Motor neuron (in vitro differentiated cells): ENCODE measurements at regions not wholly inside any gene's neighbourhood (a gene's known extent, or its start where the extent isn't known, plus 50 kb on each side); places are given as distances from the start of the nearest gene placed in this dataset.
A peak's percentile ranks its signal among the peaks of the same experiment; 100 is the strongest.

ENCODE experiments used
- ATAC-seq, 8 experiments: fragments of 200-7000 bp; cut with Tn5 transposase; replicated peaks in 6 of 8; 2 replicates each; pipeline ENCODE4 v1.8.0; 2021; ENCODE audit warnings: mild to moderate bottlenecking in 8 of 8, moderate library complexity in 8 of 8
- H3K27ac ChIP-seq, 2 donors: fragments of 250-450 bp; sonication (Bioruptor Pico); 2 replicates each; pipeline ENCODE4 v1.9.0; 2021; ENCODE audit warnings: antibody characterized with exemption in 2 of 2, mild to moderate bottlenecking in 2 of 2, moderate library complexity in 1 of 2
- H3K4me1 ChIP-seq, 2 donors: fragments of 250-450 bp; sonication (Bioruptor Pico); replicated peaks in 1 of 2; 2 replicates each; pipeline ENCODE4 v1.6.1; 2021; ENCODE audit warnings: antibody characterized with exemption in 2 of 2, mild to moderate bottlenecking in 2 of 2, moderate library complexity in 1 of 2
- H3K4me3 ChIP-seq, 5 donors: fragments of 250-450 bp; sonication (Bioruptor Pico); 2 replicates each; pipeline ENCODE4 v1.9.0; 2021; ENCODE audit warnings: antibody characterized with exemption in 5 of 5, mild to moderate bottlenecking in 5 of 5, moderate library complexity in 4 of 5
- WGBS, 10 experiments: fragments of 450-650 bp; shearing (Covaris generic); methylation state at CpG; one replicate each; pipeline ENCODE4 v1.0.0; 2022; 5-methylcytosine and 5-hydroxymethylcytosine counted together
- in situ Hi-C, 9 experiments: fragments of 400-800 bp; cut with MboI; loops; one replicate each; pipeline ENCODE4 v1.15.0; 2021; ENCODE audit warnings: low sequenced_read_pairs in 9 of 9, low pct_unique_long_range_greater_than_20kb in 2 of 9; ENCODE audit not compliant: unreplicated experiment in 9 of 9

GRCh38 chr7:26918241-26918640, 53.9 kb upstream of the SKAP2 start:
- in situ Hi-C loops = no loop called here
- H3K4me1 ChIP-seq = peaks cover 4 to 63% of the 10 kb centered on the region in 2 donors
- no peak for ATAC-seq
- H3K27ac ChIP-seq = no peak overlapping the region
- H3K4me3 ChIP-seq = no peak overlapping the region

DNA sequence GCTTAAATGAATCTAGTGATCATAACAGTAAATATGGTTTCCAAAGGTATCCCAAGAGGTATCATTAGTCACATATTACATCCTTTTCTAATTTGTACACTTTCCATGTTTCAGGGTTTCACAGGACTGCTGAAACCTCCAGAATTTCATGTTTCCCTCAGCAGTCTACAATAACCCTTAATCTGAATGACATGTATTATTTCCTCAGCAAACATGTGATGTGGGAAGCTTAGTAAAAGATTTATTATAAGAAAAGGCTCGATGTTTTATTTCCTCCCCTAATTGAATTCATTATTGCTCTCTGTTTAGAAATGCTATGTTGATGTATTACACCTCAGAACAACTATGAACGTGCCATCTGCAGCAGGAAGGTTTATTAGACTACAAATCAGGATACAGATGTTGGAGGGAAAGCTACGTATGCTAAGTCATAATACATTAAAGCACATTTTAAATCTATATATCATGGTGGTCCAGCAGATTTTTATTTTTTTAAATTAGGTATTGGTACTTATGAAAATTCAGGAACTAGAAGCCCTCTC, 52.5 kb upstream of the SKAP2 start:
- ATAC-seq = peak in 5 of 8 experiments; percentile 80 to 89 (median 86)
- in situ Hi-C loops = no loop called here
- 27 to 100% (median 39%) methylated on average over 1 to 3 of the region's 3 CpGs; no CpG with 5 or more reads in 1 of the 10 experiments for WGBS, 10 experiments
- Histone ChIP-seq H3K27ac (no peak overlapping the region), H3K4me1 (peaks cover 4 to 76% of the 10 kb centered on the region in 2 donors), H3K4me3 (no peak overlapping the region)

DNA sequence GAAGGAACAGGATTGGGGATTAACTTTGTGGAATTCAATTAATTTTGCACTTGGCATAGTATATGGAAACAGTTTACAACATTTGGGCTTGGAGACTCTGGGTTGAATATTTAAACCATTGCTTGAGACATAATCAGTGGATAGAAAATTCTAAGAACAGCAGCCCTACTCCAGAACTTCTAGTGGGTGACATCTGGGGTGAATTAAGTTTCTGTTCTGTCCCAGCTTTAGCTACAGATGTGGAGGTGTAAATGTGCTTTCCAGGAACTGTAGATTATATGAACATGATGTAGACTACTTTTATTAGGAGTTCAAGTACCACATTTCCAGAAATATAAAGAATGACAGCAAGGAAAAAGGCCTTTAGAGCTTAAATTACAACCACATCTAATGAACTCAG, 51.9 kb upstream of the SKAP2 start:
- Histone ChIP-seq H3K4me1 (peaks cover 4 to 71% of the 10 kb centered on the region in 2 donors), H3K4me3 (no peak overlapping the region), H3K27ac (no peak overlapping the region)
- in situ Hi-C loops = no loop called here
- ATAC-seq = peak in 2 of 8 experiments; percentile 5 to 17
